HepG2 (cell line): ENCODE measurements at regions not wholly inside any gene's neighbourhood (a gene's known extent, or its start where the extent isn't known, plus 50 kb on each side); places are given as distances from the start of the nearest gene placed in this dataset.

Experiments used
- CREB1 ChIP-seq, 2 experiments: fragments of 450-650 bp in 1 of 2; IDR thresholded peaks; 2 replicates each; pipeline ENCODE4 v1.6.1; 2016 to 2017; ENCODE audit warnings: control low read depth in 1 of 2, mild to moderate bottlenecking in 1 of 2, missing compliant biosample characterization in 1 of 2, missing genetic modification characterization in 1 of 2
- TF ChIP-seq, protein P1 (sequence below): sonication (generic); formaldehyde crosslinking; IDR thresholded peaks from 2 replicates; pipeline ENCODE4 v1.5.0; 2020; ENCODE audit warnings: mild to moderate bottlenecking, missing genetic modification reagents

DNA sequence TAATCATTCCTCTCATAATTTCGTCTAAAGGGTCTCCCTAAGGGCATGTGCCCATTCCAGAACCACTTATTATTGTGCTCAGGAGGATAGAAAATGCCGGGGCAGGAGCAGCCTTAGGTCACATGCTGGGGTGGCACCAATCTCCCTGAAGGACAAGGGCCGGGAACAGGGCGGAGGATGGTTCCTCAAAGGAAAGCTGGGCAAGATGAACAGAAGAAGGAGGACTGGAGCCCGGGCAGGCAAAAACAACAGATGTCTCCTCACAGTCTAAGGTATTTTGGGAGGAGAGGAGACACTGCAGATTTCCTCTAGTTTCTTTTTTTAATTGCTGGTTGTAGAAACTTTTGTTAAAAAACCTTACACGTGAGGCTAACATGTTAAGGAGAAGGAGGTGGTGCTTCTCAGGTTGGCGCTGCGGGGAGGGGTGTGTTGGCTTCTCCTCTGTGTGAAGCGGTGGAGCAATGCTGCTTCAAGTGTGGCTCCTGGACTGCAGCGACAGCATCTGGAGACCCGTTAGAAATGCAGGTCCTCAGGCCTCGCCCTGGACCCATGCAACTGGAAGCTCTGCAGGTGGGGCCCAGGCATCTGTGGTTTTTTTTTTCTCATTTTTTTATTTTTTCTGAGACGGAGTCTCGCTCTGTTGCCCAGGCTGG lies 164.8 kb downstream of the AACS start:
- TF ChIP-seq, protein P1, sequence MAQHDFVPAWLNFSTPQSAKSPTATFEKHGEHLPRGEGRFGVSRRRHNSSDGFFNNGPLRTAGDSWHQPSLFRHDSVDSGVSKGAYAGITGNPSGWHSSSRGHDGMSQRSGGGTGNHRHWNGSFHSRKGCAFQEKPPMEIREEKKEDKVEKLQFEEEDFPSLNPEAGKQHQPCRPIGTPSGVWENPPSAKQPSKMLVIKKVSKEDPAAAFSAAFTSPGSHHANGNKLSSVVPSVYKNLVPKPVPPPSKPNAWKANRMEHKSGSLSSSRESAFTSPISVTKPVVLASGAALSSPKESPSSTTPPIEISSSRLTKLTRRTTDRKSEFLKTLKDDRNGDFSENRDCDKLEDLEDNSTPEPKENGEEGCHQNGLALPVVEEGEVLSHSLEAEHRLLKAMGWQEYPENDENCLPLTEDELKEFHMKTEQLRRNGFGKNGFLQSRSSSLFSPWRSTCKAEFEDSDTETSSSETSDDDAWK (CRISPR knock-in tag), result no peak
- TF ChIP-seq CREB1 (IDR thresholded peaks at IDR 0.05) (no peak), CREB1 (CRISPR knock-in tag; IDR thresholded peaks at IDR 0.05) (no peak)
